Lower leg skin (tissue), 4 donors: ENCODE measurements at regions not wholly inside any gene's neighbourhood (a gene's known extent, or its start where the extent isn't known, plus 50 kb on each side); places are given as distances from the start of the nearest gene placed in this dataset.

Experiments used
- DNase-seq, 2 donors: peaks; one replicate each; pipeline ENCODE4 v3.0.0-alpha.2; 2019; ENCODE audit warnings: low spot score in 2 of 2
- H3K4me3 ChIP-seq: fragments of 200-600 bp; sonication (generic); 2 replicates; pipeline ENCODE4 v1.5.1; 2017; ENCODE audit warnings: mild to moderate bottlenecking, low read depth; ENCODE audit not compliant: poor library complexity, severe bottlenecking
- CTCF ChIP-seq, 3 donors: fragments of 450-650 bp; IDR thresholded peaks; one replicate each; pipeline ENCODE4 v1.5.1; 2016; ENCODE audit warnings: antibody characterized with exemption in 3 of 3, mild to moderate bottlenecking in 3 of 3, moderate library complexity in 2 of 3
- POLR2A ChIP-seq, 2 donors: fragments of 450-650 bp; IDR thresholded peaks; one replicate each; pipeline ENCODE4 v1.6.1; 2016 to 2017; ENCODE audit warnings: antibody characterized with exemption in 2 of 2, mild to moderate bottlenecking in 1 of 2, moderate library complexity in 1 of 2
- WGBS, 2 donors: methylation state at CpG; one replicate each; pipeline ENCODE4 v1.1.5; 2018; 5-methylcytosine and 5-hydroxymethylcytosine counted together
- intact Hi-C: fragments of 100-400 bp; cut with DNase I; formaldehyde crosslinking; loops from one replicate; pipeline ENCODE4 v1.15.0; 2023; ENCODE audit warnings: low total_unique reads

- DNase-seq, result no peak
- TF ChIP-seq POLR2A (IDR thresholded peaks at IDR 0.05) (no peak), CTCF (IDR thresholded peaks at IDR 0.05) (no peak)
- WGBS, 2 donors, result 83 to 86% methylated on average over 3 of the region's 3 CpGs
- H3K4me3 ChIP-seq, result no peak overlapping the region
- intact Hi-C loops, result no loop called here
Observed at GRCh38 chr6:67653561-67653960, 981.5 kb upstream of the ADGRB3 start.

- 83 to 88% methylated on average over 1 of the region's 1 CpG for WGBS, 2 donors
- no peak for TF ChIP-seq CTCF (IDR thresholded peaks at IDR 0.05)
- no peak for TF ChIP-seq POLR2A (IDR thresholded peaks at IDR 0.05)
- intact Hi-C loops, result no loop called here
Observed at GRCh38 chr6:67646550-67646949, 988.5 kb upstream of the ADGRB3 start.

GRCh38 chr6:67643281-67643680 is 991.8 kb upstream of the ADGRB3 start:
- WGBS, 2 donors, result 62 to 63% methylated on average over 1 of the region's 1 CpG
- TF ChIP-seq CTCF (IDR thresholded peaks at IDR 0.05) (no peak), POLR2A (IDR thresholded peaks at IDR 0.05) (no peak)
- no peak for DNase-seq
- no peak overlapping the region for H3K4me3 ChIP-seq
- intact Hi-C loops, result no loop called here

More at GRCh38 chr6:67646550-67646949, 988.5 kb upstream of the ADGRB3 start:
- DNase-seq, result no peak
- no peak overlapping the region for H3K4me3 ChIP-seq

- no peak for TF ChIP-seq CTCF (IDR thresholded peaks at IDR 0.05)
- TF ChIP-seq POLR2A (IDR thresholded peaks at IDR 0.05), result no peak
- 26 to 40% methylated on average over 1 of the region's 1 CpG for WGBS, 2 donors
- no peak overlapping the region for H3K4me3 ChIP-seq
- DNase-seq, result no peak
- intact Hi-C loops, result no loop called here
Observed at GRCh38 chr6:67642582-67642981, 992.5 kb upstream of the ADGRB3 start.

- no peak for DNase-seq
- intact Hi-C loops, result no loop called here
- no peak overlapping the region for H3K4me3 ChIP-seq
- TF ChIP-seq CTCF (IDR thresholded peaks at IDR 0.05) (no peak), POLR2A (IDR thresholded peaks at IDR 0.05) (no peak)
Observed at GRCh38 chr6:67640484-67640883, 994.6 kb upstream of the ADGRB3 start.

GRCh38 chr6:67639161-67639560 is 995.9 kb upstream of the ADGRB3 start:
- H3K4me3 ChIP-seq, result no peak overlapping the region
- TF ChIP-seq POLR2A (IDR thresholded peaks at IDR 0.05), result no peak
- no peak for TF ChIP-seq CTCF (IDR thresholded peaks at IDR 0.05)
- intact Hi-C loops, result no loop called here
- DNase-seq, result no peak
